HCT116 (cell line): ENCODE measurements at regions not wholly inside any gene's neighbourhood (a gene's known extent, or its start where the extent isn't known, plus 50 kb on each side); places are given as distances from the start of the nearest gene placed in this dataset.
A peak's percentile ranks its signal among the peaks of the same experiment; 100 is the strongest.

Experiments
- ATAC-seq: fragments of 200-7000 bp; cut with Tn5 transposase; 2 replicates; pipeline ENCODE4 v1.9.1; 2020; ENCODE audit warnings: mild to moderate bottlenecking, moderate library complexity
- BruUV-seq: library from RNA; stranded (reverse); fragments of 400-500 nt; replicated peaks from 2 replicates; lab custom pipeline; 2021; lab: Mats Ljungman, UMichigan
- CTCF ChIA-PET: fragments of 300-600 bp; sonication (Branson Sonifier 250); formaldehyde crosslinking; loops from one replicate; lab custom pipeline; 2021; ENCODE audit warnings: antibody characterized with exemption; lab: Charles Lee
- POLR2A ChIA-PET: fragments of 300-600, 350-600 bp; sonication (Branson Sonifier 250); formaldehyde crosslinking; loops from one replicate; lab custom pipeline; 2021; ENCODE audit warnings: antibody characterized with exemption; lab: Charles Lee
- RAD21 ChIA-PET, 2 experiments: fragments of 300-600 bp; sonication (Branson Sonifier 250); formaldehyde crosslinking; loops; one replicate each; lab custom pipeline; 2023; ENCODE audit warnings: low total read pairs in 2 of 2; ENCODE audit not compliant: uncharacterized antibody in 2 of 2, unreplicated experiment in 2 of 2, low non-redundant PET in 1 of 2; lab: Charles Lee
- DNase-seq: peaks from one replicate; pipeline ENCODE4 v3.0.0-alpha.2; 2010; ENCODE audit warnings: low read depth, low spot score
- H2AFZ ChIP-seq: fragments of 200-600 bp; shearing (Covaris generic), sonication (generic); 2 replicates; pipeline ENCODE4 v1.6.1; 2017; ENCODE audit warnings: low read depth, mixed run types, mixed read lengths, antibody characterized with exemption, low read length; ENCODE audit not compliant: poor library complexity, severe bottlenecking
- H3K27ac ChIP-seq: 2 replicates; pipeline ENCODE4 v1.5.1; 2012; ENCODE audit warnings: low read depth, low read length
- H3K27me3 ChIP-seq: fragments of 200-600 bp; sonication (generic); 2 replicates; pipeline ENCODE4 v1.6.1; 2016; ENCODE audit warnings: mixed run types, low read length, mixed read lengths; ENCODE audit not compliant: insufficient read depth
- H3K36me3 ChIP-seq, 2 experiments: fragments of 200-500 bp in 1 of 2; fragments of 200-600 bp in 1 of 2; sonication (Bioruptor generic) in 1 of 2; sonication (generic) in 1 of 2; 2 replicates each; pipeline versions ENCODE4 v1.5.1 to v1.6.1; 2014 to 2016; ENCODE audit warnings: low read length in 2 of 2, inconsistent platforms in 1 of 2, mixed read lengths in 1 of 2, mixed run types in 1 of 2; ENCODE audit not compliant: insufficient read depth in 2 of 2, control insufficient read depth in 1 of 2
- H3K4me1 ChIP-seq, 2 experiments: fragments of 200-600 bp in 1 of 2; sonication (generic) in 1 of 2; 2 replicates each; pipeline versions ENCODE4 v1.5.1 to v1.6.1; 2012 to 2017; ENCODE audit warnings: low read length in 2 of 2, inconsistent platforms in 1 of 2, mild to moderate bottlenecking in 1 of 2, mixed read lengths in 1 of 2, mixed run types in 1 of 2, moderate library complexity in 1 of 2; ENCODE audit not compliant: insufficient read depth in 2 of 2, control insufficient read depth in 1 of 2
- H3K4me2 ChIP-seq: fragments of 200-600 bp; sonication (generic); 2 replicates; pipeline ENCODE4 v1.6.1; 2017; ENCODE audit warnings: mixed run types, low read length, mixed read lengths
- H3K4me3 ChIP-seq, 2 experiments: fragments of 200-600 bp in 1 of 2; sonication (generic) in 1 of 2; replicated peaks in 1 of 2; 2 replicates each; pipeline ENCODE4 v1.5.1; 2011 to 2016; ENCODE audit warnings: low read length in 2 of 2, control low read depth in 1 of 2, low read depth in 1 of 2, mild to moderate bottlenecking in 1 of 2, mixed read lengths in 1 of 2, mixed run types in 1 of 2
- H3K79me2 ChIP-seq: fragments of 200-600 bp; sonication (generic); 2 replicates; pipeline ENCODE4 v1.6.1; 2017; ENCODE audit warnings: mild to moderate bottlenecking, mixed run types, low read length, moderate library complexity, mixed read lengths; ENCODE audit not compliant: insufficient read depth
- H3K9ac ChIP-seq: fragments of 200-600 bp; sonication (generic); 2 replicates; pipeline ENCODE4 v1.6.1; 2016; ENCODE audit warnings: low read length, mixed read lengths
- H3K9me2 ChIP-seq: fragments of 200-600 bp; sonication (generic), shearing (Covaris generic); 2 replicates; pipeline ENCODE4 v1.6.1; 2017; ENCODE audit warnings: mixed run types, mild to moderate bottlenecking, moderate library complexity; ENCODE audit not compliant: insufficient read depth
- H3K9me3 ChIP-seq, 2 experiments: fragments of 200-500 bp in 1 of 2; fragments of 200-600 bp in 1 of 2; sonication (Bioruptor generic) in 1 of 2; sonication (generic) in 1 of 2; 2 replicates each; pipeline ENCODE4 v1.6.1; 2014 to 2017; ENCODE audit warnings: low read length in 2 of 2, mixed read lengths in 2 of 2, inconsistent platforms in 1 of 2, low read depth in 1 of 2, mild to moderate bottlenecking in 1 of 2, mixed run types in 1 of 2, moderate library complexity in 1 of 2; ENCODE audit not compliant: control insufficient read depth in 1 of 2, insufficient read depth in 1 of 2
- H4K20me1 ChIP-seq: fragments of 200-600 bp; sonication (generic), shearing (Covaris generic); 2 replicates; pipeline ENCODE4 v1.6.1; 2017; ENCODE audit warnings: mixed run types, mild to moderate bottlenecking, moderate library complexity; ENCODE audit not compliant: insufficient read depth
- CEBPB ChIP-seq: IDR thresholded peaks from 2 replicates; pipeline ENCODE4 v1.6.1; 2012; ENCODE audit warnings: low read depth
- JUND ChIP-seq: IDR thresholded peaks from 2 replicates; pipeline ENCODE4 v1.6.1; 2012
- SIN3A ChIP-seq: IDR thresholded peaks from 2 replicates; pipeline ENCODE4 v1.6.1; 2012; ENCODE audit warnings: low read depth
- SRF ChIP-seq: IDR thresholded peaks from 2 replicates; pipeline ENCODE4 v1.6.1; 2012; ENCODE audit warnings: low read depth
- TCF7L2 ChIP-seq: IDR thresholded peaks from 2 replicates; pipeline ENCODE4 v1.7.0; 2011; ENCODE audit warnings: borderline replicate concordance, inconsistent platforms; ENCODE audit not compliant: insufficient read depth, insufficient read length; ENCODE audit errors: extremely low read depth
- intact Hi-C: fragments of 100-400 bp; cut with micrococcal nuclease; formaldehyde crosslinking; loops from 2 replicates; pipeline ENCODE4 v1.10.0; 2022
- TF ChIP-seq, protein P1 (sequence below): IDR thresholded peaks from 2 replicates; pipeline ENCODE4 v1.6.1; 2011; ENCODE audit warnings: mild to moderate bottlenecking, low read length, moderate library complexity; ENCODE audit not compliant: insufficient replicate concordance; ENCODE audit errors: extremely low read depth
- TF ChIP-seq, protein P2 (sequence below): IDR thresholded peaks from 2 replicates; pipeline ENCODE4 v1.6.1; 2012

DNA sequence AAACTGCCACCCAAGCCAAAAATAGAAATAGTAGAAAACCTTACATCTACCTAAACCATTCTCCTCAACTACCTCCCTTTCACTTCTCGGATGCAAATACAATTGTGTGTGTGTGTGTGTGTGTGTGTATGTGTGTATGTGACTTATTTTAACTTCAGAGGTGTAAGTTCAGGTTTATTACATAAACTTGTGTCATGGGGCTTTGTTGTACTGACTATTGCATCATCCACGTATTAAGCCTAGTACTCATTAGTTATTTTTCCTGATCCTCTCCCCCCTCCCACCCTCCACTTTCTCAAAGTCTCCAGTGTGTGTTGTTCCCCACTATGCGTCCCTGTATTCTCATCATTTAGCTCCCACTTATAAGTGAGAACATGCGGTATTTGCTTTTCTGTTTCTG is 592.5 kb upstream of the ATP2B1 start:
- ChIA-PET CTCF (no interaction called here), RAD21 (no interaction called here), POLR2A (no interaction called here)
- H3K9me3 ChIP-seq = no peaks in the 10 kb centered on the region
- H3K9ac ChIP-seq = no peak overlapping the region
- no peak overlapping the region for H3K4me3 ChIP-seq
- H3K4me1 ChIP-seq = peaks cover 8 to 11% of the 10 kb centered on the region in 2 experiments; a peak in 3 of 4 replicates
- H3K79me2 ChIP-seq = no peaks in the 10 kb centered on the region
- H3K9me2 ChIP-seq = no peaks in the 10 kb centered on the region
- H2AFZ ChIP-seq = no peak overlapping the region
- H3K4me2 ChIP-seq = no peak overlapping the region
- BruUV-seq = no TSS peak
- no peaks in the 10 kb centered on the region for H3K36me3 ChIP-seq
- TF ChIP-seq TCF7L2 = no peak
- 0 out of 2 replicates have a peak, but pooled peaks have one; percentile 29 for TF ChIP-seq CEBPB
- intact Hi-C loops = no loop called here
- ATAC-seq = no peak
- DNase-seq = no peak
- H3K27ac ChIP-seq = no peak overlapping the region
- H4K20me1 ChIP-seq = no peaks in the 10 kb centered on the region
- H3K27me3 ChIP-seq = no peaks in the 10 kb centered on the region

DNA sequence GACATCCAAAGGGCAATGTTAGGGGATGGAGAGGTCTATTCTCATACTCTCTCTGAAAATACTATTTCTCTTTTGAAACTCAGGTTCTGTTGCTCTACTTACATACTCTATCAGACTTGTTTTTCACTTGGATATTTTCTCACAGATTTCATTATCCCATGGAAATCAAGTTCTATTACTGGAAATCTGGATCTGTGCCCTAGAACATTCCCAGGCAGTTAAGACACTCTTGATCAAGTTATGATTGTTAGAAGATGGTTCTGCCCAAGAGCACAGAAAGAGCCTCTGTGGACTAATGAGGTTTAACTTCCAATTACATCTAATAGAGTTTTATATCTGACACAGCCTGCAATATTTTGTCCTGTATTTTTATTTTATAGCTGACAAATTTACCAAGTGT is 591.0 kb upstream of the ATP2B1 start:
- no peaks in the 10 kb centered on the region for H3K9me2 ChIP-seq
- intact Hi-C loops = no loop called here
- no peak overlapping the region for H3K4me2 ChIP-seq
- no peaks in the 10 kb centered on the region for H3K36me3 ChIP-seq
- ChIA-PET POLR2A (no interaction called here), CTCF (no interaction called here), RAD21 (no interaction called here)
- no peak for ATAC-seq
- no peaks in the 10 kb centered on the region for H3K79me2 ChIP-seq
- TF ChIP-seq JUND = no peak
- TF ChIP-seq SRF = no peak
- TF ChIP-seq, protein P1, sequence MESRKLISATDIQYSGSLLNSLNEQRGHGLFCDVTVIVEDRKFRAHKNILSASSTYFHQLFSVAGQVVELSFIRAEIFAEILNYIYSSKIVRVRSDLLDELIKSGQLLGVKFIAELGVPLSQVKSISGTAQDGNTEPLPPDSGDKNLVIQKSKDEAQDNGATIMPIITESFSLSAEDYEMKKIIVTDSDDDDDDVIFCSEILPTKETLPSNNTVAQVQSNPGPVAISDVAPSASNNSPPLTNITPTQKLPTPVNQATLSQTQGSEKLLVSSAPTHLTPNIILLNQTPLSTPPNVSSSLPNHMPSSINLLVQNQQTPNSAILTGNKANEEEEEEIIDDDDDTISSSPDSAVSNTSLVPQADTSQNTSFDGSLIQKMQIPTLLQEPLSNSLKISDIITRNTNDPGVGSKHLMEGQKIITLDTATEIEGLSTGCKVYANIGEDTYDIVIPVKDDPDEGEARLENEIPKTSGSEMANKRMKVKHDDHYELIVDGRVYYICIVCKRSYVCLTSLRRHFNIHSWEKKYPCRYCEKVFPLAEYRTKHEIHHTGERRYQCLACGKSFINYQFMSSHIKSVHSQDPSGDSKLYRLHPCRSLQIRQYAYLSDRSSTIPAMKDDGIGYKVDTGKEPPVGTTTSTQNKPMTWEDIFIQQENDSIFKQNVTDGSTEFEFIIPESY = no peak
- no peak for TF ChIP-seq CEBPB
- TF ChIP-seq, protein P2, sequence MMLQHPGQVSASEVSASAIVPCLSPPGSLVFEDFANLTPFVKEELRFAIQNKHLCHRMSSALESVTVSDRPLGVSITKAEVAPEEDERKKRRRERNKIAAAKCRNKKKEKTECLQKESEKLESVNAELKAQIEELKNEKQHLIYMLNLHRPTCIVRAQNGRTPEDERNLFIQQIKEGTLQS = no peak
- TF ChIP-seq SIN3A = no peak
- no peaks in the 10 kb centered on the region for H3K9me3 ChIP-seq
- BruUV-seq = no TSS peak
- DNase-seq = no peak
- no peaks in the 10 kb centered on the region for H4K20me1 ChIP-seq
- H3K27me3 ChIP-seq = no peaks in the 10 kb centered on the region
- H3K4me1 ChIP-seq = no peaks in the 10 kb centered on the region
- H3K27ac ChIP-seq = no peak overlapping the region
- no peak overlapping the region for H3K4me3 ChIP-seq
- H3K9ac ChIP-seq = no peak overlapping the region
- H2AFZ ChIP-seq = no peak overlapping the region
